ENCODE measurements at regions not wholly inside any gene's neighbourhood (a gene's known extent, or its start where the extent isn't known, plus 50 kb on each side); places are given as distances from the start of the nearest gene placed in this dataset.

GRCh38 chr6:88359530-88360202, 193.5 kb upstream of the CNR1 start:
- H3K27ac Mint-ChIP-seq = no peak overlapping the region
- no peaks in the 10 kb centered on the region for H3K27me3 Mint-ChIP-seq
- no peaks in the 10 kb centered on the region for H3K36me3 Mint-ChIP-seq
- ATAC-seq (ENCODE audit: low read depth) (no peak), DNase-seq (no peak)
- no peaks in the 10 kb centered on the region for H3K9me3 Mint-ChIP-seq
- H3K4me3 Mint-ChIP-seq = no peak overlapping the region
- H3K4me1 Mint-ChIP-seq = no peaks in the 10 kb centered on the region
- POLR2A ChIA-PET = no interaction called here

GRCh38 chr6:88358846-88359245, 192.7 kb upstream of the CNR1 start:
- Mint-ChIP-seq H3K4me1 (no peaks in the 10 kb centered on the region), H3K4me3 (no peak overlapping the region), H3K27ac (no peak overlapping the region), H3K36me3 (no peaks in the 10 kb centered on the region), H3K9me3 (no peaks in the 10 kb centered on the region), H3K27me3 (no peaks in the 10 kb centered on the region)
- POLR2A ChIA-PET = no interaction called here
- DNase-seq (no peak), ATAC-seq (ENCODE audit: low read depth) (no peak)

GRCh38 chr6:88349511-88349910, 183.4 kb upstream of the CNR1 start:
- H3K27me3 Mint-ChIP-seq = peaks cover 2% of the 10 kb centered on the region
- no peak overlapping the region for H3K27ac Mint-ChIP-seq
- POLR2A ChIA-PET = no interaction called here
- H3K4me1 Mint-ChIP-seq = no peaks in the 10 kb centered on the region
- no peaks in the 10 kb centered on the region for H3K9me3 Mint-ChIP-seq
- no peak for DNase-seq
- H3K36me3 Mint-ChIP-seq = no peaks in the 10 kb centered on the region
- no peak for ATAC-seq (ENCODE audit: low read depth)
- no peak overlapping the region for H3K4me3 Mint-ChIP-seq

GRCh38 chr6:88342336-88342735, 176.2 kb upstream of the CNR1 start:
- no peaks in the 10 kb centered on the region for H3K4me1 Mint-ChIP-seq

GRCh38 chr6:88339761-88340160, 173.6 kb upstream of the CNR1 start:
- Mint-ChIP-seq H3K36me3 (no peaks in the 10 kb centered on the region), H3K27ac (no peak overlapping the region), H3K9me3 (peaks cover 2% of the 10 kb centered on the region), H3K4me1 (no peaks in the 10 kb centered on the region), H3K4me3 (no peak overlapping the region), H3K27me3 (no peaks in the 10 kb centered on the region)
- POLR2A ChIA-PET = no interaction called here
- ATAC-seq (ENCODE audit: low read depth) = no peak
- no peak for DNase-seq

More at GRCh38 chr6:88342336-88342735, 176.2 kb upstream of the CNR1 start:
- ATAC-seq (ENCODE audit: low read depth) (no peak), DNase-seq (no peak)
- Mint-ChIP-seq H3K27me3 (peaks cover 2% of the 10 kb centered on the region), H3K36me3 (no peaks in the 10 kb centered on the region), H3K27ac (no peak overlapping the region), H3K4me3 (no peak overlapping the region), H3K9me3 (no peaks in the 10 kb centered on the region)
- POLR2A ChIA-PET = no interaction called here

GRCh38 chr6:88321306-88321705, 155.2 kb upstream of the CNR1 start:
- POLR2A ChIA-PET = no interaction called here
- H3K27me3 Mint-ChIP-seq = peaks cover 11% of the 10 kb centered on the region

GRCh38 chr6:88311561-88311960, 145.4 kb upstream of the CNR1 start:
- H3K4me1 Mint-ChIP-seq = no peaks in the 10 kb centered on the region
- ATAC-seq (ENCODE audit: low read depth) = no peak
- no peaks in the 10 kb centered on the region for H3K9me3 Mint-ChIP-seq
- H3K4me3 Mint-ChIP-seq = no peak overlapping the region
- no peaks in the 10 kb centered on the region for H3K36me3 Mint-ChIP-seq
- POLR2A ChIA-PET = no interaction called here
- H3K27me3 Mint-ChIP-seq = no peaks in the 10 kb centered on the region
- no peak for DNase-seq
- no peak overlapping the region for H3K27ac Mint-ChIP-seq

More at GRCh38 chr6:88321306-88321705, 155.2 kb upstream of the CNR1 start:
- Mint-ChIP-seq H3K36me3 (no peaks in the 10 kb centered on the region), H3K27ac (no peak overlapping the region), H3K4me1 (no peaks in the 10 kb centered on the region), H3K9me3 (no peaks in the 10 kb centered on the region), H3K4me3 (no peak overlapping the region)
- DNase-seq (no peak), ATAC-seq (ENCODE audit: low read depth) (no peak)

GRCh38 chr6:88304520-88304919, 138.4 kb upstream of the CNR1 start:
- no peaks in the 10 kb centered on the region for H3K9me3 Mint-ChIP-seq
- no peak overlapping the region for H3K4me3 Mint-ChIP-seq
- ATAC-seq (ENCODE audit: low read depth) = no peak
- POLR2A ChIA-PET = no interaction called here
- no peak for DNase-seq
- no peak overlapping the region for H3K27ac Mint-ChIP-seq
- H3K4me1 Mint-ChIP-seq = no peaks in the 10 kb centered on the region
- no peaks in the 10 kb centered on the region for H3K36me3 Mint-ChIP-seq
- H3K27me3 Mint-ChIP-seq = no peaks in the 10 kb centered on the region

- Mint-ChIP-seq H3K4me1 (no peaks in the 10 kb centered on the region), H3K27me3 (no peaks in the 10 kb centered on the region), H3K27ac (no peak overlapping the region), H3K36me3 (no peaks in the 10 kb centered on the region), H3K4me3 (no peak overlapping the region), H3K9me3 (no peaks in the 10 kb centered on the region)
- DNase-seq = no peak
- POLR2A ChIA-PET = no interaction called here
- ATAC-seq (ENCODE audit: low read depth) = no peak
Measured at GRCh38 chr6:88302769-88303225, 136.7 kb upstream of the CNR1 start.

GRCh38 chr6:88301888-88302768, 136.0 kb upstream of the CNR1 start:
- H3K27me3 Mint-ChIP-seq = no peaks in the 10 kb centered on the region
- no peaks in the 10 kb centered on the region for H3K36me3 Mint-ChIP-seq
- no peak overlapping the region for H3K4me3 Mint-ChIP-seq
- ATAC-seq (ENCODE audit: low read depth) = no peak
- no peaks in the 10 kb centered on the region for H3K4me1 Mint-ChIP-seq
- no peak overlapping the region for H3K27ac Mint-ChIP-seq
- H3K9me3 Mint-ChIP-seq = no peaks in the 10 kb centered on the region
- POLR2A ChIA-PET = no interaction called here
- DNase-seq = no peak

GRCh38 chr6:88301256-88301655, 135.1 kb upstream of the CNR1 start:
- Mint-ChIP-seq H3K27ac (no peak overlapping the region), H3K36me3 (no peaks in the 10 kb centered on the region), H3K4me3 (no peak overlapping the region), H3K4me1 (no peaks in the 10 kb centered on the region), H3K27me3 (no peaks in the 10 kb centered on the region), H3K9me3 (no peaks in the 10 kb centered on the region)
- DNase-seq (no peak), ATAC-seq (ENCODE audit: low read depth) (no peak)
- POLR2A ChIA-PET = no interaction called here

- no peak overlapping the region for H3K4me3 Mint-ChIP-seq
- ATAC-seq (ENCODE audit: low read depth) = no peak
- DNase-seq = no peak
- POLR2A ChIA-PET = no interaction called here
- H3K27ac Mint-ChIP-seq = no peak overlapping the region
- H3K4me1 Mint-ChIP-seq = no peaks in the 10 kb centered on the region
- no peaks in the 10 kb centered on the region for H3K36me3 Mint-ChIP-seq
- no peaks in the 10 kb centered on the region for H3K27me3 Mint-ChIP-seq
- no peaks in the 10 kb centered on the region for H3K9me3 Mint-ChIP-seq
Measured at GRCh38 chr6:88298066-88298845, 132.1 kb upstream of the CNR1 start.

- H3K27ac Mint-ChIP-seq = no peak overlapping the region
- H3K27me3 Mint-ChIP-seq = no peaks in the 10 kb centered on the region
- DNase-seq = no peak
- no peaks in the 10 kb centered on the region for H3K4me1 Mint-ChIP-seq
- POLR2A ChIA-PET = no interaction called here
- no peak for ATAC-seq (ENCODE audit: low read depth)
- no peaks in the 10 kb centered on the region for H3K36me3 Mint-ChIP-seq
- no peak overlapping the region for H3K4me3 Mint-ChIP-seq
- H3K9me3 Mint-ChIP-seq = no peaks in the 10 kb centered on the region
Measured at GRCh38 chr6:88296694-88297093, 130.5 kb upstream of the CNR1 start.

Data from activated naive CD8-positive, alpha-beta T cell treated with anti-CD3 and anti-CD28 coated beads, Interleukin-2, amount 10 ng/mL, durations not matched to agents 7 days and 5 days (primary cell).